ENCODE measurements at regions not wholly inside any gene's neighbourhood (a gene's known extent, or its start where the extent isn't known, plus 50 kb on each side); places are given as distances from the start of the nearest gene placed in this dataset.
"Not testable (repeated sequence)": the region's sequence is repeated elsewhere in the genome, so short reads cannot be mapped to it uniquely, and the experiment has no call there.

DNA sequence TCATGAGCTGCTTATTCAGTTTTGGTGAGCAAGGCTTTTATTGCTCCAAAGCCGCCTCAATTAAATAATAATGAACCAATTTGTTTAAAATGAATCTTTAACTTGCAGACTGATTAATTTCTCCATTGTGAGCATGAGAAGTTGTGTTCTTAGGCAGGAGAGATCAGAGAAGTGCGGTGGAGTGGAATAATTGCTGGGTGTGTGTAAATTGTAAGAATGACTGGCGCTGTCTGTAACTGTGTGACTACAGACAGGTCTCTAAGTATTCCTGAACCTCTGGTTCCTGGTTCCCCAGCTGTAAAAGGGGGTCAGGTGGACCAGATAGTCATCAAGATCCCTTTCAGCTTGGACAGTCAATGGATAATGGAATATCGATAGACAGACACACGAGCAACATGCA, 98.0 kb upstream of the EFEMP1 start:
- no peak for DNase-seq (ENCODE audit: low read depth)

DNA sequence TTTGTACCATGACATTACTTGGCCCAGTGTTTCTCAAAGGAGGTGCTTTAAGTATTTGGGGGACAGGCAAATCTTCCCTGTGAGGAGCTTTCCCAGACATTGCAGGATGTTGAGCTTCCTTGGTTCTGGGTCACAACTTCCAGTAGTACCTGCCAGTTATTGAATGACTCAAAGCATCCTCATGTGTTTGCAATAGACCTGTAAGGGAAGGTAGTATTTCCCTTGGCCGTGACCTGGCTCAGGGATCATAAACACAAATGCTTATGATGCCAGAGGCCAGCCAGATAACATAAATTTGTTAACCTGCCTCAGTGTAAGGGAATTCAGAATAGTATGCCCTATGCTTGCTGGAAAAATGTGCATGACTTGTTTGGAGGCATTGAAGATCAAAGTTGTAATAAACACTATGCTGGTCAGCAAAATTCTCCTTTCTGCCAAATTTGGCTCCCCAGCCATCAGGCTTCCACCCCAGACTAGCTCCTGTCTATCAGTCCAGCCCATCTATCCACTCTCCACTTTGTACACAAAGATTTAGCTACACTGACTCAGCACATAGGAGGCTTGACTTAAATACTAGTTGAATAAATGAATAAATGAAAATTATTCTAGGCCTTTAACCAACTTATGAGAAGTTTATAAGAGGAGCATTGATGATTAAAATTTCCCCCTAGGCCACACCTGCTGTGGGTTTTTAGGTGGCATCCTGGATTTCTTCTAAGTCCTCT, 102.0 kb upstream of the EFEMP1 start:
- no peak for DNase-seq (ENCODE audit: low read depth)

DNA sequence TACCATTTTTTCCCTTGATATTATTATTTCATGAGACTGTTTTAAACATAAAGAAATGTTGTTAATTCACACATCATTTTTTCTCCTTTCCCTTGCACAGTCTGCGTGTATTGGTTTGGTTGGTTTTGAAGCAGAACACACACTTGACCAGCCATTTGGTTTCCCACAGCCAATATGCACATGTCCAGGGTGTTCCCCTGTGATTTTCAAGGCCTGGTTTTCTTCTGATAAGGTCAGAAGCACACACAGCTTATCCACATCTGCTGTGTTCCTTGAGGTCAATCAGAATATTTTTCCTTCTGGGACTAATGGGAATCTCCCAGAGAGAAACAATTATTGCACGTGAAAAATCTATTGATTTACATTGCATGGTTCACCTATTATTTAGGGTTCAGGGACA, 103.2 kb upstream of the EFEMP1 start:
- no peak for DNase-seq (ENCODE audit: low read depth)

DNA sequence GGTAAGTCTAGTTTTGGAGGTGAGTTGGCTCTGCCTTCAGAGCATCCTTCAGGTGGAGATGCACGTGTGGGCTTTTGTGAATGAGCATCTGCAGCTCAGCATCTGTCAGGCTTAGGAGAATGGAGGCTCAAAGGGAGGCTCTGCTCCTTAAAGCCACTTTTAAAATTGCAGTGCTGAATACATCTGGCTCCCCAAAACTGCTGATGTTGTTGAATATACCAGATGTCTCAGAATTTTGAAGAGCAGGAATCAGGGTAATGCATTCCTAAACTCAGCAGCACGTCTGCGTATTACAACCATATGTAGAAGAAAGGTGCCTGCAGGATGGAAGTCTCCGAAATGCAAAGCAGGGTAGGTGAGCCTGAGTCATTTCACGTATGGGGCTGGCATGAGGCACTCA, 106.5 kb upstream of the EFEMP1 start:
- no peak for DNase-seq (ENCODE audit: low read depth)

DNA sequence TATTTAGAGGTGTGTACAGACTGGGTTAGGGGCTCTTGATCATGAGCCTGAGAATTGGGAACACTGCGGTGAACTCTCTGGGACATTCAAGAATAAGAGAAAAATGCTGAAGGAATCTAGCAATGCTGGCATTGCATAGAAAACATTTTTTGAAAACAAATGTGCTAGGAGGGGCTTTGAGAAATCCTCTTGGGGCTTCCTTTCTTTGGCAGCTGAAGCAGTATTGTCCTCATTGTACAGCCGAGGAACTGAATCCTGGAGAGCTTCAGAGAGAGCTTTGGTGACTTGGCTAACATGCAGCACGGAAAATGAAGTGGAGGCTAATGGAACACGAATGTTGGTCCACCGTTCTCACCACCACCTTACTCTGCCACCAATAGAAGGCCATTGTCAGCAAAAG, 107.3 kb upstream of the EFEMP1 start:
- no peak for DNase-seq (ENCODE audit: low read depth)

DNA sequence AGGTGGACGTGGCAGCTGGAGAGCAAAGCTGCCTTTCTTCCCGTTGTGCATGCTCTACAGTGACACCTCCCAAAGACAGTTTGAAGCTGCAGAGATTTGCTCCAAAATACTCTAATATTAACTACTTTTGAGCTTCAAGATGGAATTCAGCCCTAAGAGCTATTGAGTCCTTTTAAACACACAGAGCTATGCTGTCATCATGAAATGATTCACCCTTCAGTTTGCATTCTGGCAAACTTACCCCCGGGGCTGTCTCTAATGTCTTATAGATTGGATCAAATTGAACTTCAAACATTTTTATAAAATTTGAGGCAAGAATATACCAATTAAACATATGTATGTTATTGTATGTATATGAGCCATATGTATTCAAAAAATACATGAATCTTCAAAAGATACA, 110.7 kb upstream of the EFEMP1 start:
- no peak for DNase-seq (ENCODE audit: low read depth)

DNA sequence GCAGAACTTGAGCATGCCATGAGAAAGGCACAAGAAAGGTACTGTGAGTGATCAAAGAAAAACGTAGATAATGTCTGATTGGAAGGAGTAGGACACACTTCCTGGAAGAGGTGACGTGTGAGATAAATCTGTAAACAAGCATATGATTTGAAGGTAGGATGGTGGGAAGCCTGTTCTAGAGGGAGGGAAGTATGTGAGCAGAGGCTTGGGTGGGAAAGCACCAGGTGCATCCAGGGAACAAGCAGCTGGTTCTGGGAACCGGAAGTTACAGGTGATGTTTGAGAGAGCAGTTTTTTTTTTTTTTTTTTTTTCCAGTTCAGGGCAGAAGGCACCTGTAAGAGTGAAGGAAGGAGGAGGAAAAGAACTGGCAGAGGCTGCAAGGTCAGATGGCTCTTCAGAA, 116.6 kb upstream of the EFEMP1 start:
- DNase-seq (ENCODE audit: low read depth): no peak

DNA sequence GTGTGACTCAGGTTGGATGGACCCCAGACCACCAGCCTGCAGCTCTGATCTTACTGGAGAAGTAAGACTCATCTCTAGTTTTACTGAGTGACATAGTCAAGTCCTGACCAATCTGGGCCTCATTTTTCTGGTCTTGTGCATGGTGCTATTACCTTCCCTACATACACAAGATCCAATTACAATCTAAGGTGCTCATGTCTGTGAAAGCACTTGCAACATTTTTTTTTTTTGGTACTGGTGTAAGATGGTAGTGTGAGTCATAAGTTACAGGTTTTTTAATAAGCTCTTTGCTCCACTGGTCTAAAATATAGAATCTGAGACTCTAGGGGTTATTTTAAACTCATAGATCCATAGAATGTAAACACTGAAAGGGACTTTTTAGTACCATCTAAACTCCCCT, 117.3 kb upstream of the EFEMP1 start:
- DNase-seq (ENCODE audit: low read depth): no peak

DNA sequence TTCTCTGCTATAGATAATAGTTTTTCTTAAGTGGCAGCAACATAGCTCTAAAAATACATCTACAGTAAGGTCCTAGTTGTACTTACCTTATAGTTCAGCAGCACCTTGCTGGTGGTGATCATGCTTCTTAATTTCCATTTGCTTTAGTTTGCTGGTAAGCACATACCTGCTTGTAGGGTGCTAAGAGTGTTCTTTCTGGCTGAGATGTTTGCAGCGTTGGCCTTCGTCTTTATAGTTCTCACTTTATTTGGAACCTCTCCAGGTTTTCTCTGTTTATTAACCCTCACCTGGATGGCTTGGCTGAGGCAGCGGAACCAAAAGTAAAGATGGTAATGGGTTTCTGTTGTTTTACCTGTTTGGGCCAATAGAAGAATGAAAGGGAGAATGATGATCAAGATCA, 123.6 kb upstream of the EFEMP1 start:
- no peak for DNase-seq (ENCODE audit: low read depth)

DNA sequence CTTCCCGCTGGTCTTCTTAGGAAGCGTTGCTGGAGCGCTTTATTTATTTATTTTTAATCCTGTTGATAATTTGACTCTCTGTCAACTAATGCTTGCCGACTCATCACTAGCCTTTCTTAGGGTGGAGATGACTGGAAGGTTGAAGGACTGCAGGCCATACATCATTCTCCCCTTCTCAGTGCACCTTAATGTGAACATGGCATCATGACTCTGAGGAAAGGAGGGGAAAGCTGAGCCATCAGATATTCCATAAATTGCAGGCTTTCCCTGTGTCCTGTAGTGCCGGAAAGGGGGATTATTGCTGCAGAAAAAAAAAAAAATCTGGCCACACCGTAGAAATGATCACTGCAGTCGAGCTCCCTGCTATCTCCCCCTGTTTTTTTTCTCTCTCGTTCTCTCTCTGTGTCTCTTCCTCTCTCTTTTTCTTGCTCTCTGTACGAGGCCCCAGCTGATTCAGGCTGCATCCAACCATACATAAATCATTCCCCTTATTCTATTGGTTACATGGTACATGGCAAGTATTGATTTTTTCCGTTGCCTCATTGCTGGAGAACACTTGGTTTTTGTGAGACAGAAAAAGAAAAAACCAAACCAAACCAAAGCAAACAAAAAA, 125.8 kb upstream of the EFEMP1 start:
- DNase-seq (ENCODE audit: low read depth): no peak

DNA sequence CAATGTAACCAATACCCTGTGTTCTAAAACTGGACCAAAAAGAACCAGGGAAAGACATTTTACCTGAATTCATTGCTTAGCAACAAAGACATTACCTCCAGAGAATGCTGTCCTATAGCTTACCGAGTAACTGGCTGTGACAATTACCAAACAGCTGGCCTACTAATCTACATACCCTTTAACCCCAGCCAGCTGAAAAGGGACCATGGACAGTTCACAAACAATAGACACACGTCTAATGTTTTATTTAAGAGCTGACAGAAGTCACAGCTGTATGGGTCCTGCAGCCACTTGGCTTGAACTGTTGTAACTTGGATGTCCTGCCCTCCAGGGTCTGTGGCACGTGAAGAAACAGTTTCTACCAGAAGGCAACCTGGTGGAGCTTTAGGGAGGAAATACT, 130.1 kb upstream of the EFEMP1 start:
- no peak for DNase-seq (ENCODE audit: low read depth)

DNA sequence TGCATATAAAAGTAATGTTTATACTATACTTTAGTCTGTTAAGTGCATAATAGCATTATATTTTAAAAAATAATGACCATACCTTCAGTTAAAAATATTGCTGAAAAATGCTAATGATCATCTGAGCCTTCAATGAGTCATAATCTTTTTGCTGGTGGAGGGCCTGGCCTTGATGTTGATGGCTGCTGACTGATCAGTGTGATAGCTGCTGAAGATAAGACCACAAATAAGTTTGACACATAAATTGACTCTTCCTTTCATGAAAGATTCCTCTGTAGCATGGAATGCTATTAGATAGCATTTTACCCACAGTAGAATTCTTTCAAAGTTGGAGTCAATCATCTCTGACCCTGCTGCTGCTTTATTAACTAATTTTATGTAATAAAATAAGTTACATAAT, 128.4 kb upstream of the CCDC85A start:
- DNase-seq (ENCODE audit: low read depth): no peak

DNA sequence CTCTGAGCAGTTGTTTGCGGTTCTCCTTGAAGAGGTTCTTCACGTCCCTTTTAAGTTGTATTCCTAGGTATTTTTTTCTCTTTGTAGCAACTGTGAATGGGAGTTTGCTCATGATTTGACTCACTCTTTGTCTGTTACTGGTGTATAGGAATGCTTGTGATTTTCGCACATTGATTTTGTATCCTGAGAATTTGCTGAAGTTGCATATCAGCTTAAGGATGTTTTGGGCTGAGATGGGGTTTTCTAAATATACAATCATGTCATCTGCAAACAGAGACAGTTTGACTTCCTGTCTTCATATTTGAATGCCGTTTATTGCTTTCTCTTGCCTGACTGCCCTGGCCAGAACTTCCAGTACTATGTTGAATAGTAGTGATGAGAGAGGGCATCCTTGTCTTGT, 122.5 kb upstream of the CCDC85A start:
- DNase-seq (ENCODE audit: low read depth): not testable (repeated sequence)

DNA sequence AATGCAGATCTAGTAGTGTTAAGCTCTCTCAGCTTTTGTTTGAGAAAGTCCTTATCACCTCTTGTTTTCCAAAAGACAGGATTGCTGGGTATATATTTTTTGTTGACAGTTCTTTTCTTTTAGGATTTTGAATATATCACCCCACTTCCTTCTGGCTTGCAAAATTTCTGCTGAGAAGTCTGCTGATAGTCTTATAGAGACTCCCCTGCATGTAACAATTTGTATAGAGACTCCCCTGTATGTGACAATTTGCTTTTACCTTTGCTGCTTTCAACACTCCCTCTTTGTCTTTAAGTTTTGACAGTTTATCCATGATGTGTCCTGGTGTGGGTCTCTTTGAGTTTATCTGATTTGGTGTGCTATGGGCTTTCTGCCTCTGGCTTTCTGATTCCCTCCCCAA, 115.0 kb upstream of the CCDC85A start:
- no peak for DNase-seq (ENCODE audit: low read depth)

DNA sequence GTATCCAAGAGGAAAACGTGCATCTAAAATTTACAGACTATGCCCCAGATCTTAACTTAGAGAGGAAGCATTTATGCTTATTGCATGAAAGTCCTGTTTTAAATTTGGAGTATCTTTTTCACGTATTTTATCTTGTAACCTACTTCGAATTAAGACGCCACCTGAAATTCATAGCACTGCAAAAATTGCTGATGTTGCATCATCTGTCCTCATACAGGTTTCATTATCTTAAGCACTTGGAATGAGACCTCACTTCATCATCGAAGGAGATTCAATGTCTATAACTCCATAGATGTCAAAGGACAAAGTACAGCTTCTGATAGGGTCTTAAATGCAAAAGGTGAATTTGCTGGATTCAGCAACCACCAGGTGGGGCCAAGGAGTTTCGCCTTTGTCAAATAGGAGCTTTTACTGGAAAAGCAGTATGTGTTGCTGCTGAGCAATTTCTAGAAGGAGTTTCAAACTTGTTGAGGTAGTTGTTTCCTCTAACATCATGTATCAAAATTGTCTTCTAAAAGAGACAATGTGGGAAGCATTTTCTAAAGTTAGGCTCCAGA, 106.4 kb upstream of the CCDC85A start:
- no peak for DNase-seq (ENCODE audit: low read depth)

DNA sequence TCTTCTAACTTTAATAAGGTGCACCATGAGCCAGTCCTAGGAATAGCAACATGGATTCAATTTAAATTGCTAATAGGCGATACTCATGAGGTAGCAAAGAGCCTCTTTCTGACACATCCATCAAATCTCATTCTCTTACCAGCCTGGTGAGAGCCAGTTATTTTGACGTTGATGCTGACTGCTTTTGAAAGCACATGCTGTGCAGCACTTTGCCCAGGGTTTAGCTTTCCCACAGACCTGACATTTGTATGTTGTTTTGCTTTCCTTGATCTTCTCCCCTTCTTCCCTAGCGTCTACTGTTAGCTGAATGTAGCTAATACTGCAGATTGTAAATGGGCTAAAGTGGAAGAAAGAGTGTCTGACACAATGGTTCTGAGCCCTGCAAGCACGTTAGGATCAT, 101.1 kb upstream of the CCDC85A start:
- DNase-seq (ENCODE audit: low read depth): no peak

DNA sequence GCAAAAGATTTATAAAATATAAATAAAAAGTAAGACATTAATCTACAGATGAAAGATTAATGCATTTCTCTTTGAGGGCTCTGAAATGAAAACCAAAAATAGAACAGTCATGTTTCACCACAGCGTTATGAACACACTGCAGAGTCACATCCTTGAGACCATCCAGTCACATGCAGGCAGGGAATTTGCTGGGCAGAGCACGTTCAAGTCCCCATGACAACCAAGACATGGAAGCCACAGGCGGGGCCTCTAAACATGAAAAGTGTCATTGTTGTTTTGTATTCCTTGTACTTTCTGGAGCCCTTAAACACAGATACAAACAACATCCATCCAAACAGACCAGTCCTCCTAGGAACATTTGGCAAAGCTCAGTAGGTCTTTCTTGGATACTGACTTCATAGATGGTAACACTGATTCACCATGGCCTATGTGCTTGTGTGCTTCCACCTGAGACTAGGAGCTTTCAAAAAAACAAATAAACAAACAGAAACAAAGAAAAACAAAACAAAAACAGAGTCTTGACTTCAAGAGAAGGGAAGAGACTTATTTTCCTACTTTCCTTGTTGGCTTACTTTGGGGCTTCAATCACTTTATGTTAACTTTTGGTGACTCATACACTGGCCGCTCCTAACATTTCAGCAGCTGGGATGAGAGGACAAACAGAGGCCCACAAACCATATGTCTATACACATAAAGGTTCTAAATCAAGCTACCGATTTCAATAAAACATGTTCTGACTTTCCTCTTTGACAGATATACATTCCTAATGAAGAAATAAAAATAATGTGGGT, 99.5 kb upstream of the CCDC85A start:
- no peak for DNase-seq (ENCODE audit: low read depth)

DNA sequence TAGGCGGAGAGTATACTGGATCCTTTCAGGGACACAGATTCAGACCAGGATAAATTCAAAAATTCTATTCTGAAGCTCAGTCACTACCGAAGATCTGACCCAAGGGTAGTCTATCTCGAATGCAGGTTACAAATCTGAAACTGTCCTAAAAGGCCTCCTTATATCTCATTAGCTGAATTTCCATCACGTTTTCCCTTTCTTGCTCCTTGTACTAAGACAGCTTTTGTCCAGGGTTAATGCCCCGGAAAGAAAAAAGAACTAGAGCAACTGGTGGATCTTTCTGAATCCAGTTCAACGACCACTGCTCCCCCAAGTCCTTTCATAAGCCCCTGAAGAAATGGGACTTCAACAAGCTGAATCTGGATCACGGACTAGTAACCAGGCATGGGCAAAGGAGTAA, 97.5 kb upstream of the CCDC85A start:
- DNase-seq (ENCODE audit: low read depth): no peak

DNA sequence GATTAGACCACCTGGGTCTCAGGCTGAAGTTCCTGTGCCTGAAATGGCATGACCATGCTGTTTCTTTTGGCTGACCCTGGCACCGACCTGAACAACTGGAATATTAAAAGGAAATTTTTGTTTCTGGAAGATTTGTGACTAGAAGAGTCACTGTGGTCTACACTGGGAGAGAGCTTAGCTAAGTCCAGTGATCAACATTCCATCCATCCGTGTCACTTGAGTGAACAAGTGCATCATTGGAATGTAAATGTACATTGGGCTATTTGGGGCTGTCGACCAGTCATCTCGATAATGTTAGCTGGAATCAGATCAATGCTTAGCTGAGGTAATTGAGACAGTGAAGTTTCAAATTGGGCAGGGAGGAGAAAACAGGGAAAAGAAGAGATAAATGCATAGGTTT, 95.4 kb upstream of the CCDC85A start:
- DNase-seq (ENCODE audit: low read depth): no peak

DNA sequence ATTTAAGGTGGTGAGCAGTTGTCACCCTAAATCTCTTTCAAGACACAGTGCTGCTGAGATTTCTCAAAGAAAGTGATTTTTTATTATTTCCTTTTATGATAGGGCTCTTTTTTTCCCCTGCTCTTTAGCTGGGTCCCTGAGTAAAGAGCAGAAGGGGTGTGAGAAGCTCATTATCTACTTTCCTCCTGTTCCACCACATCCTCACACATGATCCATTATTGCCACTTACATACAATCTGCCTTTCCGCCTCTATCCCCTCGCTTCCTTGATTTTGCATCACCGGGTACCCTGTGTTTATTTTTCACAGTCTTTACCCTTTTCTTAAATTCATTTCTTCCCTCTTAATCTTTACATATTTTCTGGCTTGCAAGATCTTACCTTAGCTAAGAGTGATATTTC, 93.9 kb upstream of the CCDC85A start:
- DNase-seq (ENCODE audit: low read depth): no peak

DNA sequence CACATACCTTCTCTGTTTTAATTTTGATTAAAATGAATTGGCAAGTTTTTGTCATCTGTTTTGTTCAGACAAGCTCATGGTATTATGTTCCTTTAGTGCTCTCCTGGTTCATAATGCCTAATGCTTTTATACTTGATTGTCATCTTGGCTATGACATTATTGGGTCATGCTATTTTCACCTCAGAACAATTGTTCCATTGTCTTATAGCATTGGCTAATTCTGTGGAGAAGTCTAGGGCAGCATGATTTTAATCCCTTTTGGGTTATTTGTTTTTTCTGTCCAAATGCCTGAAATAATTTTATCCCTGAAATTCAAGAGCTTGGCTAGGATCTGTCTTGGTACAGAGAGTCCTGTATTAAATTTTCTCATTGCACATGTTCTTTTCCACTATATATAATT, 83.8 kb upstream of the CCDC85A start:
- no peak for DNase-seq (ENCODE audit: low read depth)

DNA sequence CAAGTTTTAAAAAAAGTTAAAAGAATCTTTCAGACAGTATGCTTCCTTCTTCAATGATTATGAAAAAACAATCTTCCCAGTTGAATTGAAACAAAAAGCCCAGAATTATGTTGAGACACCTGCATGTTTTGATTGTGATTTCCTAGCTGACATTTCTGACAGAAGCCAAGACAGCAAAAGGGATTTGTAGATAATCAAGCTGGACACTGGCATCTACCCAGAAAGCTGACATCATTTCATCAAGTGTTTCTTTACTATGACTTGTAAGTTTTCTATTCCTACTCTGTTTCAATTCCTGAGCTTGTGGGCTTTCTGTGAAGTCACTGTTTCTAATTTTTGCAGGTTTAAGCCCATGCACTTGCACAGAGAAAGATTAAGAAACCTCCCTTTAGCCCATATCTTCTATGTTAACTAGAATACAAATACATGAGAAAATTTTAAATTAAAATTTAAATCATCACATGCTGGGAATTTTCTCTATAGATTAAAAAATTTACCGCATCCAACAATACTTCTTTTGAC, 82.9 kb upstream of the CCDC85A start:
- DNase-seq (ENCODE audit: low read depth): no peak

DNA sequence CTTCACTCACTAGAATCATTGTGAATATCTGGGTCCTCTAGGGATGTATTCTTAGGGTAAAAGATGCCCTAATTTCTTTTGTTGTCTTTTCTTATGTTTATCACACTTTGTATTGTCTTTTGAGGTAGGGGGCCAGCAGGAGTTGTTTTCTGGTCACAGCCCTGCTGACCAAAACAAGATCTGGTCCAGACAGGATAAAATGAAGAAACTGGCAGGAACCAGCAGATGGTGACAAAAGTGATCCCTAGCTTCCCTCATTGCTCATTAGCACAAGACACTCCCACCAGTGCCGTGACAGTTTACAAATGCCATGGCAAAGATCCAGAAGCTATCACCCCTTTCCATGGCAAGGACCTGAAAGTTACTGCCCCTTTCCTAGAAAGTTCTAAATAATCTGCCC, 81.7 kb upstream of the CCDC85A start:
- DNase-seq (ENCODE audit: low read depth): no peak
